Uterus (tissue), 2 donors: ENCODE measurements at regions not wholly inside any gene's neighbourhood (a gene's known extent, or its start where the extent isn't known, plus 50 kb on each side); places are given as distances from the start of the nearest gene placed in this dataset.

Experiments used
- CTCF ChIP-seq, 4 experiments: fragments of 200-600 bp in 2 of 4; fragments of 450-650 bp in 2 of 4; sonication (generic) in 2 of 4; IDR thresholded peaks; one replicate each; pipeline ENCODE4 v1.5.1; 2016 to 2019; ENCODE audit warnings: antibody characterized with exemption in 4 of 4, mild to moderate bottlenecking in 2 of 4, moderate library complexity in 1 of 4
- POLR2A ChIP-seq, 2 donors: fragments of 450-650 bp; IDR thresholded peaks; one replicate each; pipeline ENCODE4 v1.6.1; 2016; ENCODE audit warnings: antibody characterized with exemption in 2 of 2, mild to moderate bottlenecking in 1 of 2, moderate library complexity in 1 of 2

GRCh38 chr6:115393821-115394220, 666.9 kb downstream of the FRK start:
- no peak for TF ChIP-seq POLR2A (IDR thresholded peaks at IDR 0.05)
- no peak for TF ChIP-seq CTCF (IDR thresholded peaks at IDR 0.05)
